Fibroblast of the conjunctiva (primary cell): ENCODE measurements at regions not wholly inside any gene's neighbourhood (a gene's known extent, or its start where the extent isn't known, plus 50 kb on each side); places are given as distances from the start of the nearest gene placed in this dataset.

Source experiments
- DNase-seq: peaks from one replicate; pipeline ENCODE4 v3.0.0-alpha.2; 2010; ENCODE audit warnings: low read depth

GRCh38 chr3:74347563-74348268, 266.7 kb downstream of the CNTN3 start:
- DNase-seq: no peak

GRCh38 chr3:74346896-74347295, 267.6 kb downstream of the CNTN3 start:
- DNase-seq: no peak

DNA sequence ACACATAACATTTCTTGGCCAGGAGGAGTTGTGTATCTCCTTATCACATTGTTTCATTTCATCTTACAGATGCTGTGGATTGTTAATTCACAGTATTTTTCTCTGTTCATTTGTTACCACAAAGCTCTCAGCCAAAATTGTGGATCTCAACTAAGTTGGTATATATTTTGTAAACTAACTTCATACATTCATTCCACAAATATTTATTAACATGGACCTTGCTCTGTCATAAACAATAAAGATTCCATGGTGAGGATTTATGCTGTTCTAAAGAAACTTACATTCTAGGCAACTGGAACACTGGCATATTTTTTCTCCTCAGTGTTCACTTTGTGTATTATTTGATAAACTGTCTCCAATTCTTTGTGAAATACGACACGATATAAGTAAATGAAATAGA, 268.8 kb downstream of the CNTN3 start:
- no peak for DNase-seq

DNA sequence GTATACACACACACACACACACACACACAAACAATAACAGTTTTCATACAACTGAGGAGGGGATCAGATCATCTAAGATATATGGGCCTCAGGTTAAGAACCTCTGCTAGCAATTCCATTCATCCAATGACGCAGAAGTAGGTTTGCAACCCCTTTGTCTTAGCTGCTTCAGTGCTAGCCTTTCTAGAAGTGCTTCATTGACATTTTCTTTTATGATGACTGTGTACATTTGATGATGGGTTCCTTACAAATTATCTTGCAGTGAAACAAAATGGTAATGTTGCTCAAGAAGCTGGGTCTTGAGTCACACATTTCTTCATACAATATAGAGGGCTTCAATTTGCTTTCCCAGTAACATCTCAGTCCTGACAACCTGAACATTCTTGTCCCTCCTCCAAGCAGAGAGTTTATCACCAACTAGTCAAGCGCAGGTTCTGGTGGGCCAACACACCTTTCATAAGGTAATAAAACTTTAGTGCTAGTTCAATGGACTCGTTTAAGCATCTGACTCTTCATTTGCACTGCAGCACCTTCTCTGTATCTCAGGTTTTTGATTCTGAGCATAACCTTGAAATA, 269.5 kb downstream of the CNTN3 start:
- DNase-seq: no peak

- no peak for DNase-seq
Measured at GRCh38 chr3:74343391-74343790, 271.1 kb downstream of the CNTN3 start.

DNA sequence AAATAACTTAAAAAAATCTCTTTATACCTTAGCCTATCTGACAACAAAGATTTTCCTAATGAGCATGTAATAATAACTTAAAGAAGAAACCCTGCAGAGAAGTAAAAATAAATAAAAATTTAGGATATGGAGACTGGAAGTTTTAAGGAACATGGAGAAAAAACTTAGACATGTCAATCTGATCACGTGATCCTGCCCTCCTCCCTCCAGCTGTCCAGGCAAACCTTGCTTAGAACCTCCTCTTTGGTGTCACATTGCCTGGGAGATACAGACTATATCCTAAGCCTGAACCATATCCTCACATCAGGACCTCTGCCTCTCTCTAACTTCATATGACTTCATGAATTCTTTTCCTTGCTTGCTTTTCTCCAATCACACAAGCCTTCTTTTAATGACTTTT, 275.5 kb downstream of the CNTN3 start:
- no peak for DNase-seq

DNA sequence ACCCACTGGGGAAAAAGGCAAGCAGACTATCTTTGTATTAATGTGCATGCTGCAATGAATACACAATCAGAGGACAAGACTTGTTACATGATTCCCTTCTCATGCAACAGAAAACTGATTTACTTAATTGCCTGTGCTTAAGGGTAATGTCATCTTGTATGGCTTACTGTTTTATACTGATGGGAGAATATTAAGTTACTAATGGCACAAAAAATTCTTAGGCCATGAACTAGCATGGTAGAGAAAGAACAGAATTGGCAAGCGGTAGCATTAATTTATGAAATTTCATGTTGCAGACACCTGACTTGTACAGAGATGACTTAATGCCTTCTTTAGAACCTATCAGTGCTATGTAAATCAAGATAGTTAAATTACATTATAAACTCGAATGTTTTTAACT, 282.3 kb downstream of the CNTN3 start:
- DNase-seq: no peak

DNA sequence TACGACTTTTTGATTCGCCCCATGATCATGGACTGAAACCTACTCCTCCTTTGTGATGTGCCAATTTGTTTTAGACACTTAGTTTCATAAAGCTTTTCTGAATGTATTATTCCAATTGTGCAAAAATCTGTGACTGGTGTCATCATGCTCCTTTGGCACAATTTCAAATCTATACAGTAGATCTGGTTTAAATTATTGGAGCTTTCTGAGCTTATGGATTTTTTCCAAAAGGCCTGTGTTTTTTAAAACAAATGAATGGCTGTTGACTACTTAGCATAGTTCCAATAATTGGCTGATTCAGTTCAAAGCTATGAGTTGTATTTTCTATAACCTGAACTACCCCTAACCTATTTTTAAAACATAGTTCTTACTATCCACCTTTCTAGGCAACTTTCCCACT, 282.7 kb downstream of the CNTN3 start:
- no peak for DNase-seq

- DNase-seq: no peak
Measured at GRCh38 chr3:74329096-74329495, 285.4 kb downstream of the CNTN3 start.

DNA sequence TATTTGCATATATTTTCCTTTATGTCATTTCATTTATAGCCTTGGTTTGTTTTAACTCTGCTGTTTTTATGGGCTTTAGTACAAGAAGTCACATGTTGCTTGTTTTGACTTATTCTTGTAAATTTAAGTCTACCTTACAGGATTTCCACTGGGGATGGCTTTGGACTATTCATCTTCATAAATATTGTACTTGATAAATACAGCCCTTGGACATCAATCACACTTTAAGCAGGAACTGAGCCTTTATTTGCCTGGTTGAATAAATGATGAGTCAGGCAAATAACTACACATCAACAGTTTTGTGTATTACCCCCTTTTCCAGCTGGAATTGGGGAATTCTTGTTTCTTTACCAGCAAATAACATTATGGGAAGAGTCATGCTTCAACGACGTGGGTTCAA, 286.0 kb downstream of the CNTN3 start:
- no peak for DNase-seq

DNA sequence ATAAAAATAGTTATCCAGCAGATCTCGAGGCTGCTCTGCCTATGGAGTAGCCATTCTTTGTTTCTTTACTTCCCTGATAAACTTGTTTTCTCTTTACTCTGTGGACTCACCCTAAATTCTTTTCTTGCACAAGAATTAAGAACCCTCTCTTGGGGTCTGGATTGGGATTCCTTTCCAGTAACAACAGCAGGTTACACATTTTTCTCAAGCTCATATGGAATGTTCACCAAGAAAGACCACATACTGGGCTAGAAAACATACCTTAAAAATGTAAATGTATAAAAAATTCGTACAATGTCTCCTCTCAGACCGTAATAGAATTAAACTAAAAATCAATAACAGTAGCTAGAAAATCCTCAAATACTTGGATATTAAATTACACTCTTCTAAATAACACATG, 299.2 kb downstream of the CNTN3 start:
- no peak for DNase-seq

DNA sequence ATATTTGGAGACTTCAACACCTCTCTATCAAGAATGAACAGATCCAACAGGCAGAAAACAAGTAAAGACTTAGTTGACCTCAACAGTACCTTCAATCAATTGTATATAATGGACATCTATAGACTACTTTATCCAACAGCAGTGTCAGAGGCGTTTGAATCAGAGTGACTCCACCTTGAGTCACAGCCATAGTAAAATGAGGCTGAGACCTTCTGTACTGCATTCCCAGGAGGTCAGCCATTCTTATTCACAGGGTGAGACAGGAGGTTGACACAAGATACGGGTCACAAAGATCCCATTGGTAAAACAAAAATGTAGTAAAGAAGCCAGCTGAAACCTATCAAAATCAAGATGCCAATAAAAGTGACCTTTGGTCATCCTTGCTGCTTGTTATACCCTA, 299.8 kb downstream of the CNTN3 start:
- DNase-seq: no peak

DNA sequence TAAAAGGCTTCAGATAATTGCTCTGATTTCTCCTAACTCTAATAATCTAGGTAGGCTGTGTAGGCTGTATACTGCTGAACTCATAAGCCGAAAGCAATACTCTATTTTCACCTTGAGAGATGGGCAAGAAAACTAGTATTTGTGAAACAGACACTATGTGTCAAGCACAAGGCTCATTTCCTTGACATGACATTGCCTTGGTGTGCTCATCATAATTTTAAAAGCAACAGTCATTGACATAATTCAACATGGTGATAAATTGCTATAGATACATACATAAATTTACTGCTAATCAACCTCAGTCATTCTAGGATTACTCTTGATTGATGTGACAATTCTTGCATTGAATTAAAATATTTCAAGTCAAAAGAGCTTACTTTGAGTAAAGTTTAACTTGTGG, 304.7 kb downstream of the CNTN3 start:
- DNase-seq: no peak

- no peak for DNase-seq
Measured at GRCh38 chr3:74304424-74304823, 310.0 kb downstream of the CNTN3 start.

- DNase-seq: no peak
Measured at GRCh38 chr3:74303711-74304110, 310.7 kb downstream of the CNTN3 start.

DNA sequence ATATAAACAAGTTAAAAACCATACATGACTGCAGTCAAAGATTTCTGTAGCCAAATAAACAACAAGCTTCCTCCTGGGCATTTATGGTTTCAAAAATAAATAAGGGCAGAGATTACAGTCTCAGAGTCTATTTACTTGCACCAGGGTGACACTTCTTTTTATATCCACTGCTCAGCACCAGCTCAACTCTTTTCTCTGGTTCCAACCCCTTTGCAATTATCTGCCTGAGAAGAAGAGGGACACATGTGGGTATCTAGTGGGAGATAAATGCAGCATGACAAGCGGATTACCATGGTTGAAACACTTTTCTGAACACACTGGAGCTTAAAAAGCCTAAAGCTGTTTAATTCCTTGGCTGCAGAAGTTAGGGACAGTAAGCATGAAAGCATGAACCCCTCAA, 311.5 kb downstream of the CNTN3 start:
- DNase-seq: no peak

DNA sequence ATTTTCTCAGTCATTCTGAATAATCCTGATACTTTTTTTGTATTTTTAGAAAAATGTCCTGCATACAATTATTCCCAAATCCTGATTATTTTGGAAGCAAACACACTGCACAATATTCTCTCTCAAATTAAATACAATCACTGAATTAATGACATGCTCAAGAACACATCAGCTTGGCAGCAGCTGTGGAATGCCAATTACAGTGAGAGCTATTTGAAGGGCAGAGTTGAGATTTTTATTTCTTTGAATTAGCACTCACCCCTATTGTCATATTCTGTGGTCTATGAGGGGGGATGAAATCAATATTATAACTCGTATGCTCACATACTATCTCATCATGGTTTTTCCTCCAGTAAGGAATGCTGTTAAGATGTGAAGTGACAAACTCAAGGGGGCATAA, 312.2 kb downstream of the CNTN3 start:
- no peak for DNase-seq

DNA sequence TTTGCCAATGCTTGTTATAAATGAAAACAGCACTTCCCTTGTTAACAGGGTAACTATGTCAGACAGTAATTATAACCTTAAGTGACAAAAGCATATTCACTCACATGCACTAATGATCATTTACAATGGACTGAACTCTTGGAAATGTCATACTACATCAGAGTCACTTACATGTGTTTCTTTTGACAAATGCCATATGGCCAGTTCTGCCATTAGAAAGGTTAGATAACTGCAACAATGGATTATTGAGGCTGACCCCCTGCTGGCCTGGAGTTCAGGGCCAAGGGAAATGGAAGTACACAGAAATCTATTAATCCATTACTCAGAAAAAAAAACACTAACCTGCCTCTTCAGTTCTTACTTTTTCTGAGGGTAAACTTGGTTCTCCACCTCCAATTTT, 313.4 kb downstream of the CNTN3 start:
- DNase-seq: no peak

GRCh38 chr3:74295479-74295878, 319.0 kb downstream of the CNTN3 start:
- no peak for DNase-seq

GRCh38 chr3:74288761-74289160, 325.7 kb downstream of the CNTN3 start:
- no peak for DNase-seq

- DNase-seq: no peak
Measured at GRCh38 chr3:74287557-74287956, 326.9 kb downstream of the CNTN3 start.

GRCh38 chr3:74282202-74282601, 332.3 kb downstream of the CNTN3 start:
- DNase-seq: no peak

- no peak for DNase-seq
Measured at GRCh38 chr3:74281705-74282104, 332.8 kb downstream of the CNTN3 start.
